HG03159 (cell line): ENCODE measurements at regions not wholly inside any gene's neighbourhood (a gene's known extent, or its start where the extent isn't known, plus 50 kb on each side); places are given as distances from the start of the nearest gene placed in this dataset.

Experiments
- ATAC-seq: cut with Tn5 transposase; IDR thresholded peaks from one replicate; pipeline ENCODE4 v1.9.1; 2021; ENCODE audit warnings: mild to moderate bottlenecking, moderate library complexity; ENCODE audit not compliant: unreplicated experiment

- ATAC-seq: no peak
These were observed 697.0 kb downstream of the LIG4 start for GRCh38 chr13:107518292-107518691.

DNA sequence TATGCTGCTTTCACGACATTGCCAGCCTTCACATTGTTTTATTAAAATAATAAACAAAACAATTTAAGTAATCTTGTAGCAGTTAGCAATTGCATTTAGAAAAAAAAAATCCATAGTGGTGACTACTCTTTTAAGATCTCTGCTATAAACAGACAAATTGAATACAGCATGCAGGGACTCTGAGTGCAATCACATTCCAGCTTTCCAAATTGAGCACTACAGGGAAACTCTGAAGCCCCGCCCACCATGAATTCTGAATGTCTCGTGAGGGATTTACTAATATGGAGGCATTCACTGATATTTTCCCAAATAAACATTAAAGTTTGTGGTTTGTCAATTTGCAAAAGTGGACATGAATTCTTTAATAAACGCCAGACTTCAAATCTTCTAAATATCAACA, 698.8 kb downstream of the LIG4 start:
- no peak for ATAC-seq

DNA sequence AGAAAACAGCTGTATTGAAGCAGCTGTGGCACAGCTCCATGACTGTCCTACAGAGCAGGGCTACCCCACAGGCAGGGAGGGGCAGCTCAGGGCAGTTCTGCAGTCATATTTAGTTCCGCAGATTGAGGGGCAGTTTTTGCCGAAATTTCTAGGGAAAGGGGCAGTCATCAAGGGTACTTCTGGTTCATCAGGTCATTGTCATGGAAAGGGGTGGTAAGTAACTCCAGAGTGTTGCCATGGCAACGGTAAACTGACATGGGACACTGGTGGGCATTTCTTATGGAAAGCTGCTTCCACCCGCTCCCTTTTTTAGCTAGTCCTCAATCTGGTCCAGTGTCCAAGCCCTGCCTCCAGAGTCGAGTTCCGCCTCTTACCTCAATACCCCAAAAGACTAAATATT, 702.8 kb downstream of the LIG4 start:
- ATAC-seq: no peak

- ATAC-seq: no peak
These were observed 717.7 kb downstream of the LIG4 start for GRCh38 chr13:107497661-107498060.

DNA sequence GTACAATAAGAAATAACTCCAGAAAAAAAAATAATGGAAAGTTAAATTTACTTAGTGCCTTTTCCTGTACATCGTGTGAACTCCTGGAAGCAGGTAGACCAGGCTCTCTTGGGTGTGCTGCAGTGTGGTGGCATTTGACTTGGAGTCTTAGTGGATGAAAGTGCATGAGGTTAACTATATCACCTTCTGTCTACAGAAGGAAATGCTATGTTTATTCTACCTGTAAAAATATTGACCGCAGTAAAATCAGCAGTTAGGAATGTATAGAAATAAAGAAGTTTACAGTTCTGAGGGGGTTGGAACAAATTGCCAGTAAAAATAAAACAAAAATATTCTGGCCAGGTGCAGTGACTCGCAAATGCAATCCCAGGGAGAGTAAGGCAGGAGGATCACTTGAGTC, 722.1 kb downstream of the LIG4 start:
- no peak for ATAC-seq

- ATAC-seq: no peak
These were observed 732.6 kb downstream of the LIG4 start for GRCh38 chr13:107482688-107483087.

DNA sequence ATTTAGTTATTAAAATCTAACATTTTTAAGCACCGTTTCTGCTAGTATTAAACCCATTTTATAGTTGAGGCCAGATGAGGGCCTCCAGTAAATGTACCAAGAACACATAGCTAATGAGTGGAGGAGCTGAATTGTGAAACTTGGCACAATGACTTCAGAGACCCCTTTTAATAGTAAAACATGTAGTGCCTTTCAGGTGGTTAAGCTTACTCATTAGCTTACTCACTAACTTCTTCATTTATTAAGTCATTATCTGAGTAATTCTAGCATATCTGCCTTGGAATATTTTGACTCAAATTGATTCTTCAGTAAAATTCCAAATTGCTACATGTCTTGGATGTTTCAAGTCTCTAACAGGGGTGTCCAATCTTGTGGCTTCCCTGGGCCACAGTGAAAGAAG, 735.2 kb downstream of the LIG4 start:
- no peak for ATAC-seq

- ATAC-seq: no peak
These were observed 737.5 kb downstream of the LIG4 start for GRCh38 chr13:107477772-107478379.

DNA sequence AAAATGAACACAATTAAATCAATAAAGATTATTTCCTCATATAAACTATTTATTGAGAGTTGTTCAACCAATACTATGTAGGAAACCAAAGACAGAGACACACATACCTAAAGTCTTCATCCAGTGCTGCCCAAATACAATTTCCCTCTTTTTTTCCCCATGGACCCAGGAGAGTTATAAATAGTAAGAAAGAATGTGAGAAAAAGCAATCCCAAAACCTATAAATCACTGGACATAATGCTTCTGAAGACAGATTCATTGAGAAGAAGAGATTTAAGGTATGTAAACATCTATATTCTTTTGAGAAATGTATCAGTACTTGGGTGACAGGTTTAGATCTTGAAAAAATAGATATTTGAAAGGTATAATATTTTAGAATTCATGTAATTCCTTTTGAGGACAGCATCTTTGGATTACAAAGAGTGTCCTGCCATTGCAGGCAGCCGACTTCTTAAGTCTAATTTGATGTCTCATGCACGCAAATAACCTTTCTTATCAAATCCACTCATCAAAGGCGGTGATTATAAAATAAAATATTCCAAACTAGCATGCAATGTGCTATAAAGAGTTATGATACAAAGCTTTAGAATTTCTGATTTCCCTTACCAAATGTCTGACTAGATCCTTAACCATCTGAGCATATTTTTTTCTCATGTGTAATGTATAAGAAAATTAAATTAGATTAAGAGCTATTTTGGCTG, 739.4 kb downstream of the LIG4 start:
- no peak for ATAC-seq

DNA sequence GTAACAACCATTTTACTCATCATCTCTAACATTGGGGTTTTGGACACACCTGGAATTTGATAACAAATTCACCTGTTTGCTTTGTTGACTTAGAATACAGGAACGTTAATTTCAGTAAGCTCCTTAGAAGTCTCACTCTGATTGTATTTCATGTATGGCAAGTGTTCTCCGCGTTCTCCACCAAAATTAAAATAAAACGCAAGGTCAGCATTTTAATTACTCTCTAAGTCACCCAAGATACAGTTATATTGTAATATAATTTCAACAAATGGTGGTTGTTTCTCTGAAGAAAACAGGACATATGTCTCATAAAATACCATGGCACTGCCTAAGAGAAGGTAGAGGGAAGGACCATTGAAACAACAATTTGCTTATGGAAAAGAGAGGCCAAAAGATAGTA, 742.1 kb downstream of the LIG4 start:
- no peak for ATAC-seq

DNA sequence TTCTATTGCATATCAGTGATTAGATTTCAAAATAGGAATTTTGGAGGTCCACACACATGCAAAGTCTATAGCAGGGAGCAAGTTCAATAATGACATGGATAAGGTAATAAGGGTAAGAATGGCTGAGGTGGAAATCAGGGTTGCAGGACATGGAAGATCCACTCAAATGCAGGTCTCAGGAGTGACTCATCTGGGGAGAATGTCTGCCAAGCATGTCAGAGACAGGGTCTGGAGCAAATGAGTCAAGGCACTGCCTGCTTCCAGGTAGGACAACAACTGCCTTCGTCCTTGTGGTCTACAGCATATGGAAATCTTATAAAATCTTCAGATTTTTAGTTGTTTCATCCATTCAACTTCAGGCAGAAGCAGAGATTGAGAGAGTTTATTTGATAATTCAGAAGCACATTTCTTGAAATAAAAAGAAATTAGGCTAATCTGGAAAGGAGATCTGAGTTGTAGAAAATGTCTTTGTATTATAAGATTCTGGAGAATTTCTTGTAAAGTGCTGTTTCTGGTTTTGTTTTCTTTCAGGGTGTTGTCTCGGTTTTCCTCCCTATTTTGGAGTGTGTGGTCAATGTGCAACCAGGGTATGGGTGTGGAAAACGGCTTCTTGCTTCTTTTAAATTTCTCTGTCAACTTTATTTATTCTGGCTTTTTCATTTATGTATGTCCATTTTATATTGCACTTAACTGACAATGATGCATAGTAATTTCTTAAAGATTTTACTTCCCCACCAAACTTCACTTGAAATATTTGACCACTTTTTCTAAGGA, 748.8 kb downstream of the LIG4 start:
- no peak for ATAC-seq

DNA sequence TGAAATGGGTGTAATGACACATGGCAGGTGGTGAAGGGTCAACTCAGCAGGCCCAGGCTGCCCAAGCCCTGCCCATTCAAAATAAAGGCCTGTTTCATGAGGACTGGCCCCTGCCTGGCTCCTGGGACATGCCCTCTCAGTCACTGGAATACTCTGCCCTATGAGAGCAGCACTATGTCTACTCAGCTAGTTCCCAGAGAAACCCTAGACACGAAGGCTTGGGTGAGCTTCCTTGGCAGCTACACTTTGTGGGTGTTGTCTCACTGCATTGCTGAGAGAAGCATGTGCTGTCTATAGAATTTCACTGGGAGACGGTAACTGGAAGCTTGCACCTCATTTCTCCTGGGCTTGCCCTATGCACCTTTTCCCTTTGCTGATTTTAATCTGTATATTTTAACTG, 752.8 kb downstream of the LIG4 start:
- no peak for ATAC-seq

- no peak for ATAC-seq
These were observed 753.6 kb downstream of the LIG4 start for GRCh38 chr13:107461751-107462150.

DNA sequence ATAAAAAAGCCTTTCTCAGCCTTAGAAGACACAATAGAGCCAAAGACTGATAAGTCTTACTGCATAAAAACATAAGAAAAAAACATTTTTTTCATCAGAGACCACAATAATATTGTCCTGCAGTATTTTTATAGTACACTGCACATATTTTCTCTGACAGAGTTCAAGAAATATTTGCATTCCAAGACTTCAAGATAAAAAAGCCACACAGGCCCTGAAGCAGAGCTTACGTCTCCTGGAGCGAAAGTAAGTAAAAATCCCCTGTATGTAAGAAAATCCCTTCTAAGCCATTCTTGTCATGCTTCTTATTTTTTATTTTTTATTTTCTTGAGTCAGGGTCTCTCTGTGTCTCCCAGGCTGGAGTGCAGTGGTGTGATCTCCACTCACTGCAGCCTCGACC, 755.9 kb downstream of the LIG4 start:
- ATAC-seq: no peak

DNA sequence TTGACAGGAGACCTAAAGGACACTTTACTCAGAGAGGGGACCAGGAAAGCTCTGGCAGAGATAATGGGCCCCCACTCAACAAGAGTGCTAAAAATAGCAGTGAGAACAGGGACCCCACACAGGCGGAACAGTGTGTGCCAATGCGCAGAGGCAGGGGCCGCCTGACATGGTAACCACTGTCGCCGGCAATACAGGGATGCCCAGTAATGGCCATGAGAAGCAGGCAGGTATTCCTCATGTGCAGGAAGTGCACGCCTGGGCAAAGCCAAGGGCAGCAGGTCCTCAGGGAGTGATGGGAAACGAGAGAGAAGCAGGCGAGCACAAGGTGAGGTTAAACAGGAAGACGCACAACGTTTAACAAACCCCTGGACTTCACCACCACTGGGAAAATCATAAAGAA, 757.1 kb downstream of the LIG4 start:
- ATAC-seq: no peak

DNA sequence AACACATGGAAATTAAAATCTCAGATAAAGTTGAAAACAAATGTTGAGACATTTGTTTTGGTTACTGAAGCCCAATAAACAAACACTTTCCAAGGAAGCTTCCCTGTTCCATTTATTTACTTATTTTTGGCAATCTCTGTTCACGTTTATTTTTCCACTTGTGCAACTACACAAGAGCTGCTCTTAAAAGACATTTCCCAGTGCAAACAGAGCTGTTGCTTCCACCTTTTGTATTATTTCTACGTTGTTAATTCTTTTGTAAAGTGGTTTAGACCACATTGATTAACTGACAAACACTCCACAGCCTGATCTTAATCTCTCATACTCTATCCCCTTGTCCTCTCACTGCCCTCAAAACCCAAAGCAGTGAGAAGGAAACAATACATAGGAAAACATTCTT, 757.6 kb downstream of the LIG4 start:
- no peak for ATAC-seq

DNA sequence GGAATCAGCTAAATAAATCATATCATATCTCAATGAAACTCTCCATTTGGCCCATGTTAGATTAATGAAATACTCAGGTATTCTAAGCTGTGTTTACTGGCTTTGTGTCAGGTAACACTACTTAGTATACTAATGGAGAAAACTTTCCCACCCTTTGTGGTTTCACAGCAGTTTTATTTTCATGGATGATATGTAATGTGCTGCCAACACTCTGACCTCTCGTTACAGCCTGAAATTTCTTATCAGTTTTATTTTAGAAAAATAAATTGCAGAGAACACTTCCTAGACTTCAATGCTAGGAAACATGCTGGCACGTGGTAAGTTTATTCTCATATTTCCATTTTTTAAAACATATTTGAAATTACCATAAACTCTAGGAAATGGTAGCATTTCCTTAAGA, 758.9 kb downstream of the LIG4 start:
- no peak for ATAC-seq

DNA sequence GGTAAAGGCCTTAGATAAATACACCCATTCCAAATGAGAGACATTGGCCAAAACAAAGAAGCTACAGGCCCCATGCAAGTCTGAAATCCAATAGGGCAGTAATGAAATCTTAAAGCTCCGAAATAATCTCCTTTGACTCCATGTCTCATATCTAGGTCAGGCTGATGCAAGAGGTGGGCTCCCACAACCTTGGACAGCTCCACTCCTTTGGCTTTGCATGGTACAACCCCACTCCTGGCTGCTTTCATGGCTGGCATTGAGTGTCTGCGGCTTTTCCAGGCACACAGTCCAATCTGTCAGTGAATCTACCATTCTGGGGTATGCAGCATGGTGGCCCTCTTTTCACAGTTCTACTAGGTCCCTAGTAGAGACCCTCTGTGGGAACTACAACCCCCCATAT, 762.5 kb downstream of the LIG4 start:
- ATAC-seq: no peak

DNA sequence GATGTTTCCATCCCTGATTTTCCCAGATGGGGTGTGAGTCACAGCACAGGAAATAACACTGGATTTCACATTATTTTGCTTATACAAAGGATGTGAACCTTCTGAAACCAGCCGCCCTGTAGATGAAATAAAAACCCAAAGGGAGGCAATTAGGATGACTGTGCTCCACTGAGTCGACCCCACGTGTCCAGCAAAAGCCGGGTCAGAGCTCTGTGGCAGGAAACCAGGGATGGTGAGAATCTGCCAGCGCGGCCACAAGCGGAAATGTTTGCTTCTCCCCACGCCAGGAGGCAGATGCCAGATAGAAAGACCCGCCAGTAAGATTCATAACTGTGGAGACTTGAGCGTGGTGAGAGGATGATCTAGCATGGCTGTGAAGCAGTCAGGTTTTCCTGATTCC, 764.4 kb downstream of the LIG4 start:
- ATAC-seq: no peak

DNA sequence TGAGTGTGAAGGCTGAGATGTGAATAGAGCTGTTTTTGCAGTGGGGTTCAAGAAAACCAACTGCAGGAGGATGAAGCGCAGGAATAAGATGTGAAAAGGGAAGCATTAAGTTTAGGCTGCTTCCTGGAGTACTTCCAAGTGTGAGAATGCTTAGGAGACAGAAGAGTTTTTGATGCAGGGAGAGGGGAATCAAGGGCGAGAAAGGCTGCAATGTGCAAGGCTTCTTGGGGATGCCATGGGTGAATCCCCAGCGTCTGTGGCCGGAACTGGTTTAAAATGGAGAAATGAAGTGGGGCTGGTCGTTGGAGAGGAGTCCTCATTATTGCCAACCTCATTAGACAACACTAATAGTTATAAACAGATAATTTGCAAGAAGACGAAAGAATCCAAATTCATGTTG, 764.9 kb downstream of the LIG4 start:
- no peak for ATAC-seq

DNA sequence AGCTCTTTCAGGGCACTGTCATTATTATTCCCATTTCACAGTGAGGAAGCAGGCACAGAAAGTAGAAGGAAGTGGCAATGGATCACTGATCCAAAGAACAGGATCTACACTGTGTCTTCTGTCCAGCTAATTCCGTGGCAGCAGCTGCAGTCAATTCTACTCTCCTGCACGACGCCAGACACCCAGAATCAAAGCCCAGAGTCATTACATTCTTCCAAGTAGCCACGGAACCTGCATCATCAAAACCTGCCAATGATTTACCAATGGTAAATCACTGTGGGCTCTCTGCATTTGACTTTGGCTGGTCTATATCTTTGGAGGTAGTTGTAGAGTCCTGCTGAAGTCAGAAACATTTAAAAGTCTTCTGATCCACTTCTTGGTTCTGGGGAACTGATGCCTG, 767.7 kb downstream of the LIG4 start:
- no peak for ATAC-seq

GRCh38 chr13:107441279-107441678, 774.1 kb downstream of the LIG4 start:
- no peak for ATAC-seq
